ENCODE measurements at regions not wholly inside any gene's neighbourhood (a gene's known extent, or its start where the extent isn't known, plus 50 kb on each side); places are given as distances from the start of the nearest gene placed in this dataset.
"Not testable (repeated sequence)": the region's sequence is repeated elsewhere in the genome, so short reads cannot be mapped to it uniquely, and the experiment has no call there.

- Mint-ChIP-seq H3K27me3 (ENCODE audit: low read depth in 3 of 3) (peaks cover 7 to 13% (median 9%) of the 10 kb centered on the region in 3 donors), H3K36me3 (no peaks in the 10 kb centered on the region), H3K4me3 (no peak overlapping the region), H3K4me1 (no peaks in the 10 kb centered on the region), H3K27ac (no peak overlapping the region), H3K9me3 (no peaks in the 10 kb centered on the region)
- 87% methylated on average over 4 of the region's 18 CpGs for WGBS (ENCODE audit: insufficient coverage)
- Histone ChIP-seq H3K36me3 (replicated peaks in 1 of 2; ENCODE audit: control insufficient read depth in 1 of 2, insufficient read depth in 2 of 2, low read length in 2 of 2) (no peaks in the 10 kb centered on the region), H3K4me1 (ENCODE audit: control insufficient read depth in 1 of 2, insufficient read depth in 2 of 2, low read length in 2 of 2) (no peaks in the 10 kb centered on the region), H3K27ac (ENCODE audit: low read depth in 1 of 2, low read length in 2 of 2) (no peak overlapping the region), H2AFZ (ENCODE audit: insufficient read depth, low read depth, low read length, poor library complexity, severe bottlenecking) (no peak overlapping the region), H3K4me3 (replicated peaks in 1 of 3; ENCODE audit: low read depth in 2 of 3, low read length in 3 of 3) (no peak overlapping the region), H3K9ac (ENCODE audit: insufficient read depth, low read length, poor library complexity, severe bottlenecking) (no peak overlapping the region), H3K79me2 (ENCODE audit: insufficient read depth, low read length) (no peaks in the 10 kb centered on the region), H3K4me2 (replicated peaks; ENCODE audit: extremely low read depth, low read length, poor library complexity, severe bottlenecking) (no peak overlapping the region), H4K20me1 (ENCODE audit: insufficient read depth, low read length) (no peaks in the 10 kb centered on the region), H3K9me3 (replicated peaks in 1 of 2; ENCODE audit: control insufficient read depth in 1 of 2, insufficient read depth in 1 of 2, low read length in 2 of 2) (no peaks in the 10 kb centered on the region), H3K27me3 (ENCODE audit: control insufficient read depth in 2 of 2, insufficient read depth in 2 of 2, low read length in 2 of 2) (no peaks in the 10 kb centered on the region)
- intact Hi-C loops (cut with micrococcal nuclease) = no loop called here
- DNase-seq = no peak
- TF ChIP-seq, protein P1, sequence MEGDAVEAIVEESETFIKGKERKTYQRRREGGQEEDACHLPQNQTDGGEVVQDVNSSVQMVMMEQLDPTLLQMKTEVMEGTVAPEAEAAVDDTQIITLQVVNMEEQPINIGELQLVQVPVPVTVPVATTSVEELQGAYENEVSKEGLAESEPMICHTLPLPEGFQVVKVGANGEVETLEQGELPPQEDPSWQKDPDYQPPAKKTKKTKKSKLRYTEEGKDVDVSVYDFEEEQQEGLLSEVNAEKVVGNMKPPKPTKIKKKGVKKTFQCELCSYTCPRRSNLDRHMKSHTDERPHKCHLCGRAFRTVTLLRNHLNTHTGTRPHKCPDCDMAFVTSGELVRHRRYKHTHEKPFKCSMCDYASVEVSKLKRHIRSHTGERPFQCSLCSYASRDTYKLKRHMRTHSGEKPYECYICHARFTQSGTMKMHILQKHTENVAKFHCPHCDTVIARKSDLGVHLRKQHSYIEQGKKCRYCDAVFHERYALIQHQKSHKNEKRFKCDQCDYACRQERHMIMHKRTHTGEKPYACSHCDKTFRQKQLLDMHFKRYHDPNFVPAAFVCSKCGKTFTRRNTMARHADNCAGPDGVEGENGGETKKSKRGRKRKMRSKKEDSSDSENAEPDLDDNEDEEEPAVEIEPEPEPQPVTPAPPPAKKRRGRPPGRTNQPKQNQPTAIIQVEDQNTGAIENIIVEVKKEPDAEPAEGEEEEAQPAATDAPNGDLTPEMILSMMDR (IDR thresholded peaks at IDR 0.05) = no peak
Measured at GRCh38 chr20:47905628-47906347, 120.5 kb upstream of the SULF2 start.

GRCh38 chr20:47903009-47903408, 117.7 kb upstream of the SULF2 start:
- H3K9me3 ChIP-seq (replicated peaks in 1 of 2; ENCODE audit: control insufficient read depth in 1 of 2, insufficient read depth in 1 of 2, low read length in 2 of 2); H3K9ac ChIP-seq (ENCODE audit: insufficient read depth, low read length, poor library complexity, severe bottlenecking); H3K9me3 Mint-ChIP-seq; H3K79me2 ChIP-seq (ENCODE audit: insufficient read depth, low read length); H3K27ac Mint-ChIP-seq; H3K36me3 ChIP-seq (replicated peaks in 1 of 2; ENCODE audit: control insufficient read depth in 1 of 2, insufficient read depth in 2 of 2, low read length in 2 of 2); H3K4me1 Mint-ChIP-seq; H3K36me3 Mint-ChIP-seq; H3K27ac ChIP-seq (ENCODE audit: low read depth in 1 of 2, low read length in 2 of 2); DNase-seq; H4K20me1 ChIP-seq (ENCODE audit: insufficient read depth, low read length); intact Hi-C loops (cut with micrococcal nuclease); H3K27me3 ChIP-seq (ENCODE audit: control insufficient read depth in 2 of 2, insufficient read depth in 2 of 2, low read length in 2 of 2); H2AFZ ChIP-seq (ENCODE audit: insufficient read depth, low read depth, low read length, poor library complexity, severe bottlenecking); H3K4me3 ChIP-seq (replicated peaks in 1 of 3; ENCODE audit: low read depth in 2 of 3, low read length in 3 of 3); H3K4me3 Mint-ChIP-seq; H3K4me1 ChIP-seq (ENCODE audit: control insufficient read depth in 1 of 2, insufficient read depth in 2 of 2, low read length in 2 of 2); H3K4me2 ChIP-seq (replicated peaks; ENCODE audit: extremely low read depth, low read length, poor library complexity, severe bottlenecking): not testable (repeated sequence)
- WGBS (ENCODE audit: insufficient coverage) = no CpG with 5 or more reads among the region's 3 CpGs
- H3K27me3 Mint-ChIP-seq (ENCODE audit: low read depth in 3 of 3) = peaks cover 4 to 12% (median 6%) of the 10 kb centered on the region in 3 donors

GRCh38 chr20:47899313-47899712, 114.0 kb upstream of the SULF2 start:
- not testable (repeated sequence) for H4K20me1 ChIP-seq (ENCODE audit: insufficient read depth, low read length); H2AFZ ChIP-seq (ENCODE audit: insufficient read depth, low read depth, low read length, poor library complexity, severe bottlenecking); H3K27me3 ChIP-seq (ENCODE audit: control insufficient read depth in 2 of 2, insufficient read depth in 2 of 2, low read length in 2 of 2); H3K9me3 ChIP-seq (replicated peaks in 1 of 2; ENCODE audit: control insufficient read depth in 1 of 2, insufficient read depth in 1 of 2, low read length in 2 of 2); H3K4me3 ChIP-seq (replicated peaks in 1 of 3; ENCODE audit: low read depth in 2 of 3, low read length in 3 of 3); H3K36me3 ChIP-seq (replicated peaks in 1 of 2; ENCODE audit: control insufficient read depth in 1 of 2, insufficient read depth in 2 of 2, low read length in 2 of 2); H3K27me3 Mint-ChIP-seq (ENCODE audit: low read depth in 3 of 3); H3K36me3 Mint-ChIP-seq; DNase-seq; H3K27ac Mint-ChIP-seq; H3K4me1 Mint-ChIP-seq; H3K4me1 ChIP-seq (ENCODE audit: control insufficient read depth in 1 of 2, insufficient read depth in 2 of 2, low read length in 2 of 2); H3K9me3 Mint-ChIP-seq; H3K27ac ChIP-seq (ENCODE audit: low read depth in 1 of 2, low read length in 2 of 2); H3K9ac ChIP-seq (ENCODE audit: insufficient read depth, low read length, poor library complexity, severe bottlenecking); H3K79me2 ChIP-seq (ENCODE audit: insufficient read depth, low read length); H3K4me2 ChIP-seq (replicated peaks; ENCODE audit: extremely low read depth, low read length, poor library complexity, severe bottlenecking); H3K4me3 Mint-ChIP-seq
- intact Hi-C loops (cut with micrococcal nuclease) = loop anchor here (5.0 to 10.0 kb wide), 3 partner anchors 82 to 618 kb away; no protein-coding TSS in a partner anchor
- WGBS (ENCODE audit: insufficient coverage) = no CpG with 5 or more reads among the region's 7 CpGs

All from CD14-positive monocyte (primary cell).